Transverse colon (tissue), 4 donors: ENCODE measurements at regions not wholly inside any gene's neighbourhood (a gene's known extent, or its start where the extent isn't known, plus 50 kb on each side); places are given as distances from the start of the nearest gene placed in this dataset.

Experiments used
- CTCF ChIP-seq, 5 experiments: fragments of 200-600 bp in 3 of 5; fragments of 450-650 bp in 2 of 5; sonication (generic) in 3 of 5; IDR thresholded peaks; 1 replicate in 2 of 5; 2 replicates in 3 of 5; pipeline ENCODE4 v1.5.1; 2016 to 2017; ENCODE audit warnings: antibody characterized with exemption in 5 of 5, inconsistent platforms in 3 of 5, mild to moderate bottlenecking in 2 of 5, moderate library complexity in 1 of 5
- EP300 ChIP-seq: sonication (generic); formaldehyde crosslinking; IDR thresholded peaks from one replicate; pipeline ENCODE4 v1.6.1; 2017; ENCODE audit warnings: antibody characterized with exemption, low read depth
- POLR2A ChIP-seq: fragments of 450-650 bp; IDR thresholded peaks from one replicate; pipeline ENCODE4 v1.6.1; 2016; ENCODE audit warnings: antibody characterized with exemption, mild to moderate bottlenecking, moderate library complexity
- POLR2AphosphoS5 ChIP-seq, 3 donors: sonication (generic); formaldehyde crosslinking; IDR thresholded peaks; one replicate each; pipeline ENCODE4 v1.6.1; 2016; ENCODE audit warnings: antibody characterized with exemption in 3 of 3

- TF ChIP-seq POLR2A (no peak), CTCF (IDR thresholded peaks at IDR 0.05) (no peak), POLR2AphosphoS5 (IDR thresholded peaks at IDR 0.05) (no peak), EP300 (no peak)
Observed at GRCh38 chr3:145681181-145681580, 479.8 kb downstream of the PLOD2 start.
